Activated CD8-positive, alpha-beta memory T cell treated with anti-CD3 and anti-CD28 coated beads, Interleukin-2, amount 50 U/mL, for 48 hours (primary cell): ENCODE measurements at regions not wholly inside any gene's neighbourhood (a gene's known extent, or its start where the extent isn't known, plus 50 kb on each side); places are given as distances from the start of the nearest gene placed in this dataset.

Experiments used
- DNase-seq: peaks from one replicate; pipeline ENCODE4 v3.0.0-alpha.2; 2020

DNA sequence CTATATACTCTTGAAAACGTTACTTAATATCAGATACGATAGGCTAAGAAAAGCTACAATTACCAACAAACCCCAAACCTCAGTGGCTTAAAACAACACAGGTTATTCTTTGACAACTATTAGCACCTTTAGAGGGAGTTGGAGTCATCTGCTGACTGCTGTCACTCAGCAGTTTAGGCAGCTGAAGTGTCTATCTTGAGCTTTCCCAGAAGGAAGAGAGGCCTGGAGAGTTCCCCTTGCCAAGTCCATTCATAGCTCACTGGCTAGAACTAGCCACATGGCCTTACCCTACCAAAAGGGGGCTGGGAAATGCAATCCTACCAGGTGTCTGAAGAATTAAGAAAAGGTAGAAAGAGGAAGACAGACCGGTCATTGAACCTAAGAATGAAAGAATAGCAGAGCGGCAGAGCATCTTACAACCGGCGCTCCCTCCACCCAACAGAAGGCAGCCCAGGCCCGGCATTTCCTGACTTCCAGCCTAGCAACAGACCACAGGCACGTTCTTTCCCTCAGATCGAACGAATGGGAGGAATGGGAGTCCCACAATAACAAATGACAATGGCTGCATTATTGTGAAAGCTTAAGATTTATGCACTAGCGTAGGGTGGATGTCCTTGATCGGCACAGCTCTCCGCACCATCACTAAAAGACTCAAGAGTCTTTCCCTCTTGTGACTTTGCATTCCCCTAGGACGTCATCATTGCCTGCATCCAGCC is 211.2 kb upstream of the CTAGE1 start:
- DNase-seq, result no peak

DNA sequence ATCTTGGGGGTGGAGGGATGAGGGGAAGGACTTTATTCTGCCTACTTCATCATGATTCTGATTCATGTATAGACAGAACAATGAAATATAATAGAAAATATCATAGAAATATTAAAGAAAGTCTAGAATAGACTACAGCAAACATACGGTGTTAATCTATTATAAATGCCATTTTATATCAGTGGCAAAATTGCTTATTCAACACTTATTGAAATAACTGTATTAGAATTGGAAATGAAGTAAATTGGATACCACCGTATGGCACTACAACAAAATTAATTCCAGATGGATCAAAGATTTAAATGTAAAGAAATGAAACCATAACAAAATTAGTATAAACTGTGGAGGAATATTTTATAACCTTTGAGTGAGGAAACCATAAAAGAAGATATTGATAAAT is 213.3 kb upstream of the CTAGE1 start:
- DNase-seq, result no peak

DNA sequence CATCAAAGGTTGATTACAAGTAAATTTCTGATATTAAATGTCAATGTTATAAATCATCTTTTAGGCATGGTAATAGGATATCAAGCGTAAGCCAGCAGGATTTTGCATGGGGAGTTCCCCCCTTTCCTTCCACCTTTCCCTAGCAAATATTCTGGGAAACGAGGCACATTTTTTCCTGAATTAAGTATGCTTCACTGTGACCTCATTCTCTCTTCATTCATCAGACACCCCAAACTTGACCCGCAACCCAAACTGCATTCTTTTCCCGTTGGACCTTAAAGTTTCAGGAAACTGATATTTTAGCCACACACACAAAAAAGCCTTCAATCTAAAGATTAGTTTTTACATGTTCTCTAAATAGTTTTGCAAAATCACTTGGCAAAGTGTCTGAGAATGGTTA is 214.5 kb upstream of the CTAGE1 start:
- DNase-seq, result no peak

DNA sequence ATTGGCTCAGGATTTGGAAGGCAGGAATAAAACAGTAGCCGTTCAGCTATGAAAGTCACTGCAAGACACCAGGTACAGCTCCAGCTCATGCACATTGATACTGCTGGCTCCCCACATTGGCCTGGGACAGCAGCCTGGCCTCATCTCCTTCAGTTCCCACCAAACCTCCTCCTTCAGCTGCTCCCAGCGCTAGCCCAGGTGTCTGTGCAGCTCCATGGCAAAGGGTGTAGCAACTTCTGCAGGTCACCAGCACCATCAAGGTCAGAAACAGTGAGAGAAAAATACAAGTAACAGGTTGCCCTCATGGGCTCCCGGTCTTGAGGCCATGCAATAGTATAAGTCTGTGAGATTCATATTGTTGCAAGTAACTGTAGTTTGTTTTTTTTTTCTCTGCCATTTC is 216.7 kb upstream of the CTAGE1 start:
- no peak for DNase-seq

DNA sequence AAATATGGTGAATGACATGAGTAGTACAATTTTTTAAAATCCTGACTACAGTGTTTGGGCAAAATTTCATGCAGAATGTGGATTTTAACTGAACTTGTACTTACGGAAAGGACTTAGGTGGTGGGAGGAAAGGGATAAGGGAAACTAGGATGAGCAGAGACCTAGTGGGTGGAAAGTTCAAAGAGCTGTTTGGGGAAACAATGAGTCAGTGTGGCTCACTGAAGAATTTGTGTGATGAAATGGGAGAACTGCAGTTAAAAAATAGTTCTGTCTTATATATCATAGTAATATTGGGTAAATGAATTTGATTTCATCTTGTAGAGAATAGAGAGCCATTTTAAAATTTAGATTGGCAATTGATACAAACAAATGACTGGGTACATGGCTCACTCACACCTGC is 220.1 kb upstream of the CTAGE1 start:
- DNase-seq, result no peak

DNA sequence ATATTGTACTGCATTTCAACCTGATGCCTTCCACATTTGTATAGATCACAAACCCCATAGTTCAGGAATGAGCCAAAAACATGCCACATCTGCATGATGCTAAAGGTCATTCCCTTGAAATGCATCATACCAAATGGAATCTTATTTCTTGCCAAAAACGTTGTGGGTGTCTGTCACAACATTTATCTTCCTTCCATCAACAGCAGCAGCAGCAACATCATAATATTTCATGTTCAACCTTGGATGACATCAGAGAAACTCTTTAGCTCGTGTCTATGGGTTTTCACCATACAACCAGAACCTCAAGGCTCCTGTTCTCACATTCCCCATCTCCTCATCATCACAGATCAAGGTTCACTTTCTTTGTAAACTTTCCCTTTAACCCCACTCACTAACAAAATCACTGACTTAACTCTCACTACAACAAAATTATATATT is 221.3 kb upstream of the CTAGE1 start:
- no peak for DNase-seq

DNA sequence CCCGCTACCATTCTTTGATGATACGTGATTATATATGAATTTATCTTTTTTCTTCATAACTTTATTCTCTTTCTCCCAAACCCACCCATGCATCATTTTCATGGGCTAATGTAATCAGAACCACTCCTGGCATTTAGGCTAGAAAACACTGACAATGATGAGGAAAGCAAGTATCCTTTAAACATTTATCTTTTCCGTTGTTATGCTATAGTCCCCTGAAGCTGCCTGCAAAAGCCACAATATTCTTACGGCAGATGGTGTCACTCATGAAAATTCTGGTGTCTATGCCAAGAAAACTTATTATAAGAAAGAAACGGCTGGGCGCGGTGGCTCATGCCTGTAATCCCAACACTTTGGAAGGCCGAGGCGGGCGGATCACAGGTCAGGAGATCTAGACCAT is 221.8 kb upstream of the CTAGE1 start:
- DNase-seq, result no peak

DNA sequence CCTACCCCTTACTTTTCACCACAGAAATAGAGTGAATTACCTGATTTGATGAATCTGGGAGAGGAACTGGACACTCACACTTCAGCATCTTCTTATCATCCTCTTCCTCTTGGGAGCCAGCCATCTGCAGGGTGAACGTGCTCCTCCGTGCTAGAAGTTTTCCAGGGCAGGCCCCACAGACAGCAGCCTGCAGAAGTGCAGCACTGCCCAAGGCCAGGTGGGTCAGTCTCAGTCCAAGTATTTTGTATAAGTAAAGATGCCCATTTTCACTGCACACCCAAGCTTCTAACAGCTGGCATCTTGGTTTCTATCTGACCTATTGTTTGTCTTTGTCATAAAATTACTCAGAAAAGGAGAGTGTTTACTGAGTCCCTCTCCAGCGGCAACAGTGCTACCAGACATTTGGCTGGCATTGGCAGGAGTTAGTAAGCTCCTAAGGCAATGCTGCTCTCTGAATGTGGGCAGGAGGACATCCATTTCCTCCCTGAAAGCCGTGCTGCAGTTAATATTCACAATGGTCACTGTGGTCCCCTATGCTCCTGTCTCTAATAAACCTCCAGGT is 222.6 kb upstream of the CTAGE1 start:
- no peak for DNase-seq

DNA sequence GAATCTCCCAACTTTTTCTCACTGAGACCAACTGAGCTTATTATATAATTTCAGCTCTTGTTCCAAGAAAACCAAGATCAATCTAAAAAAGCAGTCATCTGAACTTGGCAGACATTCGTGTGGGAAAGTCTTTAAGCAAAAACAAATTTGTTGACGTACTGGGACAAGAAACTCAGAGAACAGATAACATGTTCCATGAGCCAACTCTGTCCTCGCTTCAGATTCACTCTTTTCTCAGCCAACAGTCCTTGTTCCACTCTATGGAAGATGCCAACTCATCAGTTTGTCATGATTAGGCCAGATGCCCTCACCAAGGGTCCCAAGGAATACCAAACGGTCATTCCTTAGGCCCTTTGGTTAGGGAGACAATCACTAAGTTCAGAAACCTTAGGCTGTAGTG is 224.2 kb upstream of the CTAGE1 start:
- no peak for DNase-seq

DNA sequence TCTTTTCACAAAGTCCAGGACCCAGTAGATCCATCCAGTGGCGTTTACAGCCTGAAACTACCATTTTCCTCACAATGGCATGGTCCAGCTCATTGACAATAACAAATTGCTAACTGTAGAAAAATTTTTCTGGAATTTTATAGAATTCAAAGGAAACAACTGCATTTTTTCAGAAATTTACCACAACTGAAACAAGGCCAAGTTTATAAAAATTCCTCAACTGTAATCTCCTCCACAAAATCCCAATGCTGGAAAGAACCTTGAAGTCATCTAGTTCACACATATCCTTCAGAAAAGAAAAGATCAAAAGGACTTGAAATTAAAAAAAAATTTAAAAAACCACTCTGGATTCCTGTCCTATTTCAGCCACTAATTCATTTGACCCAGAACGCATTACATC is 226.0 kb upstream of the CTAGE1 start:
- DNase-seq, result no peak

DNA sequence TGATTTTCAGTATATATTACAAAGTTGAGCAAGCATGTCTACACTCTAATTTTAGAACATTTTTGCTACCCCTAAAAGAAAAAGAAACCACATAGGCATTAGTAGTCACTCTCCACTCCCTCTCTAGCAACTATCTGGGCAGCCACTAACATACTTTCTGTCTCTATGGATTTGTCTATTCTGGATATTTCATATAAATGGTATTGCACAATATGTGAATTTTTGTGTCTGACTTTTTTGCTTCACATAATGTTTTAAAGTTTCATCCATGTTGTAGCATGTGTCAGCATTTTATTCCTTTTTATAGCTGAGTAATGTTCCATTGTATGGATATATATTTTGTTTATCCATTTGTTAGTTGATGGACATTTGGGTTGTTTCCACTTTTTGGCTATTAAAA is 232.5 kb upstream of the CTAGE1 start:
- DNase-seq, result no peak

DNA sequence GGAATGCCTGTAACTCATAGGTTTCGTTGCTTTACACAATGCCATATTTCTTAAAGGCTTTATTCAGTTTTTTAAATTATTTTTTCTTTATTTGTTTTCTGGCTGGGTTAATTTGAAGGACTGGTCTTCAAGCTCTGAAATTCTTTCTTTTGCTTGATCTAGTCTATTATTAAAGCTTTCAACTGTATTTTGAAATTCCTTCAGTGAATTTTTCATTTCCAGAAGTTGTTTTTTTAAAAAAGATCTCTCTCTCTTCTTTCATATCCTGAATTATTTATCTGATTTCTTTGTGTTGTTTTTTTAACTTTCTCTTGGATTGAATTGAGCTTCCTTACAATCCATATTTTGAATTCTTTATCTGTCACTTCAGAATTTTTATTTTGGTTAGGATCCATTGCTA is 239.9 kb upstream of the CTAGE1 start:
- no peak for DNase-seq

DNA sequence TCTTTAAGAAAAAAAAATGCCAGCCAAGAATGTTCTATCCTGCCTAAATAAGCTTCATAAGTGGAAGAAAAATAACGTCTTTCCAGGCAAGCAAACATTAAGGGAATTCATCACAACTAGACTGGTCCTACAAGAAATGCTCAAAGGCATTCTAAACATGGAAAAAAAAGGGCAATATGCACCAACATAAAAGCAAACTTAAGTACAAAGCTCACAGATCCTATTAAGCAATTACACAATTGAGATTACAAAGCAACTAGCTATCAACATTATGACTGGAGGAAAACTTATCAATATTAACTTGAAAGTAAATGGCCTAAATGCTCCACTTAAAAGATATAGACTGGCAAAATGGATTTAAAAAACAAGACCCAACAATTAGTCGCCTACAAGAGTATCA is 240.6 kb upstream of the CTAGE1 start:
- DNase-seq, result no peak

DNA sequence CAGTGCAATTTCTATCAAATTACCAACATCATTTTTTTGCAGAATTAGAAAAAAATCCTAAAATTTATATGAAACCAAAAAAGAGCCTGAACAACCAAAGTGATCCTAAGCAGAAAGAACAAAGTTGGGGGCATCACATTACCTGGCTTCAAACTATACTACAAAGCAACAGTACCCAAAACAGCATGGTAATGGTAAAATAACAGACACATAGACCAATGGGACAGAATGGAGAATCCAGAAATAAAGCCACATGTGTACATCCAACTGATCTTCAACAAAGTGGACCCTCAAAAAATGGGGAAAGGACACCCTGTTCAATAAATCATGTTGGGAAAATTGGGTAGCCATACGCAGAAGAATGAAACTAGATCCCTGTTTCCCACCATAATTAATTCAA is 245.7 kb upstream of the CTAGE1 start:
- no peak for DNase-seq

DNA sequence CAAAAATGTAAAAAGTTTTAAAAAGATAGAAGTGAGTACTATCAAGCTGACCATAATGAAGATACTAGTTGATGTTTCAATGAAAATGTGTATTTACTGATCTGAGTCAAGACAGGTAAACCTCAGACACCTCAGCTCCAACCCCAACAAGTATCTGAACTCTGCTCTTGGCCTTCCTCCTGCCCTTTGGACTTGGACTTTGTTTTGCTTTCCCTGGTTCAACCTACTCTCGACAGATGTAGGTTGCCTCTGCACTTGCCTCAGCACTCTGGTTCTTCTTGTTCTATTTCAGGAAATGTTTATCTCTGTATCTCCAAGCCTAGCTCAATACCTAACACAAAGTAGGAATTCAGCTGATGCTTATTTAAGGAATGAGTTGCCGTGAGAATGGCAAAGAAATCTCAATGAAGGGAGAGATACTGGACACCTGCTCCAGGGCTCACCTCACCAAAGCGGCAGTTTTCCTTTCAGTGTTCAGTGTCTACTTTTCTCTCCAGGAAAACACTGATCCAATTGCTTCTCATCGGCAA is 248.8 kb upstream of the CTAGE1 start:
- no peak for DNase-seq

DNA sequence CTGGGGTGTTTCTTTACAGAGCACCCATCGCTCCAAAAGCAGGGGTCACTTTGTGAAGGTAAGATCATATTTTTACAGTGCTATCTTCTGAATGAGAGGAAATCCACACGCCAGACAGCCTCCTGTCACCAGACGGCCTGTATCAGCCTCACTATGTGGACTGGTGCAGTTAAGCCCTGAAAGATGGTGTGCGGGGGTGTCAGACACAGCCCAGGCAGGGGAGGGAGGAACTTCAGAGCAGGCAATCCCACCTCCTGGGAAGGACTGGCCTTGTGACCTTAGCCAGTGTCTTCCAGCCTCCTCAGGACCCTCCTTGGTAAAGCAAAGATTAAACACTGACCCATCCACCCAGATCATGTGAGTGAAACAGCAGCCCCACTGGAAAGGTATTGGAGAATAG is 249.4 kb upstream of the CTAGE1 start:
- no peak for DNase-seq

DNA sequence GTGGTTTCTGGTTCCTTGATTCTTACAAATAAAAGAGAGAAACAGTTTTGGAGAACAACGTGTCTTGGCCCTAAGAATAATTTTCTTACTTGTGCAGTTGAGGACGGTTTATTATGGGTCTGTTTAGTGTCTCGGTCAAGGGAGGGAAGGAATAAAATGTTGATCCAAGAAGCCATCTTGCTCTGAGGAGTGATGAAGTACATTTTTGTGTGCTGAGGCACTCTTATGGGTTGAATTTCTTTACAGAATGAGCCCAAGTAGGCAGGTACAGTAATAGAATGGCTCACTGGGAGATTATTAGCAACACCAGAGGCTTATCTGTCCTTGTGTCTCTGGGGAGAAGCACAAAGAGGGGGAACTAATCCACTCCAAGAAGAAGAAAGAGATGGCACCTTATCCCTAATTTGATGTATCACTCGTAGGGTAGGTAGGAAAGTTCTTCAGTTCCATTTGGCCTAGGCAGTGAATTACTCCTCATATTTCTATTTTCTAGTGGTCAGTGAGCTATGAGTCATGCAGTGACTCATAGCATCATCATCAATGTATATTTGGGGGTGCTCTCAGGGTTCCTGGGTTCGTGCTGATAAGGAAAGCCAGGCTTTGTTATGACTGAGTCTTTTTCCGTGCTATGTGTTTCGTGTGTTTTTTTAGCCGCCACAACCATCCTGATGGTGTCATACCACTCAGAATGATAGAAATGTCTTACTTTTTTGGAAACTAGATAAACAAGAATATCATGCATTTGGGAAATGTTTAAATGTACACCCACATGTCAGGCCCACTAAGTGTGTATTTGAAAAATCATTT is 250.1 kb upstream of the CTAGE1 start:
- no peak for DNase-seq

DNA sequence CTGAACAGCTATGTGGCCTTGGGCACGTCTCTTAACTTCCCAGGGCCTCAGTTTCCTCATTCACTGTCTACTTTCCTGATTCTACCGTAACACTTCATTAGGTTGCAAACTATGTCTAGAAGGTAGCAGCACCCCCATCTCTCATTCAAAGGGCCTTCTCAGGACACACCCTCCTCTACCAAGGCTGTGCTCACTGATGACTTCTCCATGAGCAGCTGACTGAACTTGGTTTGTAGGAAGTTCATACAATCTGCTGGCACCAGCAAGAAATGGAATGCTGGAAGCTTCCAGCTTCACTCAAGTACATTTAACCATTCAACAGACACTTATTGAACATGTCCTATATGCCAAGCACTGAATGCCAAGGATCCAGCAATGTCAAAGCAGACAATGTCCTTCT is 250.8 kb upstream of the CTAGE1 start:
- no peak for DNase-seq

DNA sequence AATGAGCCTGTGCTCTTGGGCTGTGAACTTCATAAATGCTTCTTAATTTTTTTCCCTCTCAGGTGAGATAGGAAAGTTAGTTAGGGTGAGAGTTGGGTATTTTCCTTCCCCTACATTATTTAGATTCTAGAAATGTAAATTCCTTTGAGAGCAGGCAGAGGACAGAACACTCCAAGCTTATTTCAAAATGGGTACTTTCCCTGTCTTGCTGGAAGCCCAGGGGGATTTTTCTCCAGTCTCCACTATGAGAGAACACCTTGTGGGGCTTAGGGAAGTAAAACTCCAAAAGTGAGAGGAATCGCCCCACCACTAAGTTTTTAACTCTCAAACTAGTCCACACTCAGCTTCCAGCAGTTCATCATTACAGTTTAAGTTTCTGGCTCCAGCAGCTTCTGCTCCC is 253.2 kb upstream of the CTAGE1 start:
- DNase-seq, result no peak

DNA sequence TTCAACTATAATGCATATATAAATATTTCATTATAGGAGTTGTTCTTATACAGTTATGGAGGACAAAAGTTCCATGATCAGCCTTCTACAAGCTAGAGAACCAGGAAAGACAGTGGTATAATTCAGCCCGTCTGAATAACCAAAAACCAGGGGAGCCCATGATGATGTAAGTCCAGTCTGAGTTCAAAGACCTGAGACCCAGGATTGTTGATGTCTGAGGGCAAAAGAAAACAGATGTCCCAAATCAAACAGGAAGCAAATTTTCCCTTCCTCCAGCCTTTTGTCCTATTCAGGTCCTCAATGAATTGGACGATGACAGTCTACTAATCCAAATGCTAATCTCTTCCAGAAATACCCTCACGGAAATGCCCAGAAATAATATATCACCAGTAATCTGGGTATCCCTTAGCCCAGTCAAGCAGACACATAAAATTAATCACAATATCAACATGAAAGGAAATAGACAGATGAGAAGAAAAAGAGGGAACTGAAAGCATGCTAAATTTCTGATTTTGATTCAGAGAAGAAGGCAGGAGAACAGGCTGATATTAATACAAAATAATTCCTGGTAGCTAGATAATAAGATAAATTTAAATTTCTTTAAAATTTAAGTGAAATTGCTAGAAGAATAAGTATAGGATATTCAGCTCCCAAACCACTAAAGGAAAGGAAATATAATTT is 255.6 kb upstream of the CTAGE1 start:
- DNase-seq, result no peak

DNA sequence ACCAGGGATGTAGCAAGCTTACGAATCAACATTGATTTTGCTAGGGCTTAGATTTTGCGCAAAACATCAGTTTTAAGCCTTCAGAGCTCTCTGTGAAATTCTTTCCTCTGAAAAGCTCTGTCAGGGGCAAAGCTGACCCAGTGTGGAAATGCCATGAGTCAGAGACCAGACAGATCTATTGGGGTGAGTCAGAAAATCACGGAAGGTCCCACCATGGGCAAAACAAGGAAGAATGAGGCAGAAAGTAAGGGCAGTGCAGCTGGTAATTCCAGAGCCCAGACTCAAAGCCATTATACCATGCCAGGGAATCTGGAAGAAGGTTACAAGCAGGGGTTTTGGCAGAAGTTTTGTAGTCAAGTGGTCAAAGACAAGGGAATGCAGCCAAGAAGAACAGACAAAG is 256.6 kb upstream of the CTAGE1 start:
- DNase-seq, result no peak

DNA sequence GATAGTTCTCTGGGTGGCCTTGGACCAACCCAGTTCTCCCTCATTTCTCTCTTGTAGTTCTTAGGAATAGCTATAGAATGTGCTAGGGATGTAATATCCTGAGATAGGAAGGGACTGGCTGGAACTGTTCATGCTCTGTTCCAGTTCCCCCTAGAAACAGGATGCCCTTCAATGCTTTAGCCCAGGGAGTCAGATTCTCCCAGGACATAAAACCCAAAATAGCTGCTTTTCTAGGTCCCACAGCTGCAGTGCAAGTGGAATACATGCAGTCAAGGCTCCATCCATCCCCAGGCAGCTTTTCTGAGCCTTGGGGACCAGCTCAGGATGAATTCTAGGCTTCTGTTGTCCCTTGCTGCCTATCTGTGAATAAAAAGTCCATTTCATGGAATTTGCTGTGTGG is 257.3 kb upstream of the CTAGE1 start:
- DNase-seq, result no peak

DNA sequence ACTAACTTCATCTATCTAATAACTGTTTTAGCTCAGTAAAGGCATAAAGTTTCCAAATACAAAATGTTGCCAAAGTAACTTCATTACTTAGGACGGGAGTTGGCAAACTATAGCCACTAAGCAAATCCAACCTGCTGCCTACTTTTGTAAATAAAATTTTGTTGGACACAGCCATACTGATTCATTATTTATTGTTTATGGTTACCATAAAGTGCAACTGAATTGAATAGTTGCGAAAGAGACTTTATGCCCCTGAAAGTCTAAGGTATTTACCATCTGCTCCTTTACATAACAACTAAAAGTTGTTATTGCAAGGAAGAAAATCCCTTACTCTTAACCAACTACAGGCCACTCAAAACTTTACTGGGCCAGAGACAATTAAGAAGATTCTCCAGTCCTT is 256.7 kb upstream of the RBBP8 start:
- no peak for DNase-seq

DNA sequence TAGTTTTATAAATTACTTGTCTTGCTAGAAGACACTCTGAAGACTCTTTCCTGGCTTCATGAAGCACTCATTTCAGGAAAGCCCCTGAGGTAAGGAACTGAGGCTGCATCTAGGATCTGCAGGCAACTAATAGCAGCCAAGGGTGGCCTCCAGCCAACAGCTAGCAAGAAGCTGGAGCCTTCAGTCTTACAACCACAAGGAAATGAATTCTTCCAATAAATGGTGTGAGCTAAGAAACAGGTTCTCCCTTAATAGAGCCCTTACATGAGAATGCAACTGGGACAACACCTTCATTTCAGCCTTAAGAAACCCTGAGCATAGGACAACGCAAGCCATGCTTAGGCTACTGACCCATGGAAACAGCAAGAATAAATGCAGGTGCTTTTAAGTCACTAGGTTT is 254.6 kb upstream of the RBBP8 start:
- DNase-seq, result no peak
